Dermis blood vessel endothelial cell (primary cell): ENCODE measurements at regions not wholly inside any gene's neighbourhood (a gene's known extent, or its start where the extent isn't known, plus 50 kb on each side); places are given as distances from the start of the nearest gene placed in this dataset.

Source experiments
- DNase-seq: peaks from one replicate; pipeline ENCODE4 v3.0.0; 2010

DNA sequence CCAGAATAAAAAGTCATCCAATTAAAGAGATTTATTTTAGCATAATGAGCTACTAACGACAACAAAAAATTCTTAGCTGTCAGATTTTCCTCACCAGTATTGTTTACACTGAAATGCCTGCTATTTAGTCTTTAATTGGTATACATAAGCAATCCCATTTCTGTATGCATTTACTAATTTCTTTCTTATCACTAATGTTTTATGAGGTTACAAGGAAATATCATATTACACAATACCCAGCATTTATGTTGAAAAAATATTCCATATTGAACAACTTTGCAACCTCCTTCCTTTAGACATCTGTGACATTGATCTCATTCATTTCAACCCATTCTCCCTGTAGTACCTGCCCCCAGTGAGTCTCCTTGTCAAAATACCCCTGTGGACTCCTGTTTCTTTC, 135.4 kb downstream of the SLITRK6 start:
- DNase-seq: no peak

DNA sequence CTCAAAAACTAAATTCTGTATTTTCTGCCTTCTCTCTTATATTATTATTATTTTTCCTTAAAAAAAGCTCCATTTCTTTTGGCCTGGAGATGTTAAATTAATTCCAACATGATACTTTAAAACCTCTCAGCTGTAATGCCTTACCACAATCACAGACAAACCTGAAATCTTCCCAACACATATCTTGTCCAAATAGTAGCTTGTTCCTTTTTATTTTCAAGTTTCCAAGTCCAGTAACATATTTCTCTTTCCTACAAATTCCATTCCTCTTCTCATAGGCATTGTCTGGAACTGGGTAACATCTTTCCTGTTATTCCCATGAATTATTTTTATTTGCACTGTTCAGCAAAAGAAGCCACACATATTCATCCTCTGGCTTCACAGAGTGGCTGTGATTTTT, 137.0 kb downstream of the SLITRK6 start:
- no peak for DNase-seq

DNA sequence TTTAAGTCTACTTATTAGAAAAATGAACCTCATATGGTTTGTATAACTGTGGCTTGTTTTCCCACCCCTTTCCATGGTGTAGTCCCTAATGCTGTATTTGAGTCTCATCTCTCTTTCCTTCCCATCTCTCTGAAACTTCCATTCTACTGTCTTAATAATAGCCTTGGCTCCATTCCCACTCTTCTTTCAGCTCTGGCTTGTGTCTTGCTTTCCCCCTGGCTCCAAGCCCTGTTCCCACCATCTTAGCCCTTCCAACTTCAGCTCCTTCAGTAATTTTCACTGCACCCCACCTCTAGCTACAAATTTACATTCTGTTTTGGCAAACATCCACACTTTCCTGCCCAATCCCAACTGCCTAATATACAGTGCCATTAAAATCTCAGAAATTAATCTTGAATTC, 137.5 kb downstream of the SLITRK6 start:
- DNase-seq: no peak

DNA sequence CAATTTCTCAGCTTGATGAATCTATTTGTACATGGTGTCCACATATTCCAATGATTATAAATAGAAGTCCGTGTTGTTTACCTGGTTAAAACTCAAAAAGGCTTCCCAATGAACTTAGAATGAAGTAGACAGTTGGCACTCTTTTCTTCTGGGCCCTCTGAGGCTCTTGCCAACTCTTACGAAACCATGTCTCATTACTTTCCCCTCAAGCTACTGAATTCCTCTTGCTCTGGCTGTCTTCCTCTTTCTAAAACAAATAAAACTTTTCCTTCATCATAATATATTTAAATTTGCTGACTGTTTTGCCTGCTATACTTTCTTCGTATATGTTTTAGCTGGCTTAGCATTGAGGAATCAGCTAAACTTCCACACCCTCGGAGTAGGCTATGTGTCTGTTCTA, 139.7 kb downstream of the SLITRK6 start:
- no peak for DNase-seq

DNA sequence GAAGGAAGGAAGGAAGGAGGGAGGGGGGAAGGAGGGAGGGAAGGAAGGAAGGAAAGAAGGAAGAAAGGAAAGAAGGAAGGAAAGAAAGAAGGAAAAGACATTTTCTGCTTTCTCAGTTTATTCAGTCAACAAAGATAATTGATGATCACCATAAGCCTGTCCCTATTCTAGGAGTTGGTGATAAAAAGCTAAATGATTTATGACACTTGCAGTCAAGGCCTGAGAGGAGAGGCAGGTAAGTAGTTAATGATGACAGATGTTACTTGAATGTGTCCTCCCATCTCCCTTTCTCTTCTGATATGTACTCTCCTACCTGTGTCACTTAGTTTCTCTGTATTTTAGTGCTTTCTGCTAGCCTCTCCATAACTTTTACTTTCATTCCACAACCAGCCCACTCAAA, 141.3 kb downstream of the SLITRK6 start:
- no peak for DNase-seq

DNA sequence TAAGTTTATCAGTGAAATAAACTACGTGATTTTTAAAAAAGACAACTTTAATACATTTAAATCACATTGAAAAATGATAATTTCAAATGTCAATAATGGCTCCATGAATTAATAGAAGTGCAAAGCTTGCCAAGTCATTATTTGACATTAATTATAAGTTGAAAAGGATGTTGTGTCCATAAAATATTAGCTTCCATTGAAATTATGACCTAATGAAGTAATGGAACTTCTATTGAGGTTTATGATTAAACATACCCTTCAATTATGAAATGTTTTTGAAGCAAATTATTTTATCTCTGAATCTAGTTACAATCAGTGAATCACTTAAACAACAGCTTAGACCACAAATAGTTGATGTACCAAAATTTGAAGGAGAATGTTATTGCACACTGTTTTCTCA, 144.2 kb downstream of the SLITRK6 start:
- DNase-seq: no peak

DNA sequence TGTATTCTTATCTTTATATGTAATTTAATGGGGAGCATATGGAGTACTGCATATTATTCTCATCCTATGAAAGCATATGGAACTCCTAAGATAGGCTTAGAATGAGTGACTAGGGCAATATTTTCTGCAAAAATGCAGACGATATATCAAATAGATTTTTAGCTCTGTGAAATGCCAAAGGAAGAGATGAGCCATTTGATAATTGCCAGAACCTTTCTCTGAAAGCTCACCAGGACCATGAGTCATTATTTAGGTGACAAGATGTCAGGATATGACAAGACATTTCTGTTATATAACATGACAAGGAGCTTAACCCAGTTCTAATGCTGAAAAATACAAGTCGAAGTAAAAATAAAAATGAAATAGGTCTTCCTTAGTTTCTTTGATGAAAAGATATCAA, 145.0 kb downstream of the SLITRK6 start:
- DNase-seq: no peak

DNA sequence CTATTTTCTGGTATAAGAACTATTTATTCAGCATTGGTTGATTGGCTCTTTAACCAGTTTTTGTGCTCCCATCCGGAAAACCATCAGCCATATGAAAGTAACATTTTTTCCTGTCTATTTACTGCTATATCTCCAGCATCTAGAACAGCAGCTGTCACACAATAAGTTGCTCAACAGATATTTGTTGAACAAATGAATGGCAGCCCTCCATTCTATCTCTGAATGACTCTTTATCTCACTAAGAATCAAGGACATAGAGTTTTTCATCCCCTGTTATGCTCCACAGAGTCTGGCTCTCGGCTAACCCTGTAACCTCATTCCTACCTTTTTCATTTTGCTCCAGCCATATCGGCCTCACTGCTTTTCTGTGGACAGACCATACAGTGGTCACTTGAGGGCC, 145.5 kb downstream of the SLITRK6 start:
- DNase-seq: no peak

DNA sequence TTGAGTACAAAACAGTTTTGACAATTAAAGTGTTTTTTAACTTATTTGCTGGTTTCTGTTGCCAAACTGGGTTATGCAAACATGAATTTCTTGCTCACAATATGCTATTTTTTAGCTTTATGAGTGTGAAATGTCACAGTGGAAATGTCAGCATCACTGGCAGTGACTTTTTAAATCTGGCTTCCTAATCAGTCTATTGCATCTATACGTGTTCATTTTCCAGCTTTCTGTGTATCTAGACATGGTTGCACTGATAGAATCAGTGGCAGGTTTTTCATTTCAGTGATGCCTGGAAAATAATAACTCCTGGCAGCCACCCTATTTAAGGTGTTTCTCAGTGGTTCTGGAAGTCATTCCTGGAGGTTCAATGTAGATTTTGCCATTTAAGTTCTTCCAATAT, 146.7 kb downstream of the SLITRK6 start:
- no peak for DNase-seq

DNA sequence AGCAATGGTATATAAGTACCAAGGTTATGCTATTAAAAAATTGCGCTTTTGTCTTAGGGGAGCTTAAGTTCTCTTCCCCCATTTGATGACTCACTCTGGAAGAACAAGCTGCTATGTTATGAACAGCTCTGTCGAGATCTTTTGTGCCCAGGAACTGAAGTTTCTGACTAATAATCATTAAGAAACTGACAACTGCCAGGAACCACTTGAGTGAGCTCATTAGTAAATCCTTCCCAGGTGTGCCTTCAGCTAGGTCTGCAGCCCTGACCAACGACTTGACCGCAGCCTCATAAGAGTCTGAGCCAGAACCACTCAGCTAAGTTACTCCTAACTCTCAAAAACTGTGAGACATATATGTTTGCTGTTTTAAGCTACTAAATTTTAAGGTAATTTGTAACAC, 147.8 kb downstream of the SLITRK6 start:
- DNase-seq: no peak

DNA sequence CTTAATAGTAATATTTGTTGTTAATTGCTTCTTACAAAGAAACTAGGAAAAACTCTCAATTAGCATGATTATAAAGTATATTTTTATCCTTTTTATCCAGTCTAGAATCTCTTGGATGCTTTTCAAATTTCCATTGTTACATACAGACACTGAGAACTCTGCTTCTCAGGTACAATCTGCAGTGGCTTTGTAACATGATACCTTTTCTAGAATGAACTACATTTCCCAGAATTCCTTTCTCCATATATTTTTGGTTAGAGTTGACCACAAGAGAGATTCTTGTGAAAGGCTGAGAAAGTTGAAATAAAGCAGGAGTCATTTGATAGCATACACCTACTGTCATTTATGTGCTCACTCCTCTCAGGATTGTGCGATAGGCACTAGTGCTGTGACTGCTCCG, 148.6 kb downstream of the SLITRK6 start:
- DNase-seq: no peak

DNA sequence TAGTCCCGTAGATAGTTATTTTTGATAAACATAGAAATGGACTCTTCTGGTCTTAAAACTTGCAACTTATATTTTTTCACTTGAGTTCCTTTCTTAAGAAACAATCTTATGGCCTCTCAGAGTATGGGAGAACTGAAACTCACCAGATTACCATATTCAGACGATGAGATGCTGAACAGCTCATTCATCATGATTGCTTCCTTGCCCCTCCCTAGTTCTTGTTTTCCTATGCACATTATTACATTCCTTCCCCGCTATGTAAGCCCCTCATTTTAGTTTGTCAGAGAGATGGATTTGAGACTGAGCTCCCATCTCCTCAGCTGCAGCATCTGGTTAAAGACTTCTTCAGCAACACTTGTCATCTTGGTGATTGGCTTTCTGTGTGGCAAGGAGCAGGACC, 158.5 kb downstream of the SLITRK6 start:
- no peak for DNase-seq

DNA sequence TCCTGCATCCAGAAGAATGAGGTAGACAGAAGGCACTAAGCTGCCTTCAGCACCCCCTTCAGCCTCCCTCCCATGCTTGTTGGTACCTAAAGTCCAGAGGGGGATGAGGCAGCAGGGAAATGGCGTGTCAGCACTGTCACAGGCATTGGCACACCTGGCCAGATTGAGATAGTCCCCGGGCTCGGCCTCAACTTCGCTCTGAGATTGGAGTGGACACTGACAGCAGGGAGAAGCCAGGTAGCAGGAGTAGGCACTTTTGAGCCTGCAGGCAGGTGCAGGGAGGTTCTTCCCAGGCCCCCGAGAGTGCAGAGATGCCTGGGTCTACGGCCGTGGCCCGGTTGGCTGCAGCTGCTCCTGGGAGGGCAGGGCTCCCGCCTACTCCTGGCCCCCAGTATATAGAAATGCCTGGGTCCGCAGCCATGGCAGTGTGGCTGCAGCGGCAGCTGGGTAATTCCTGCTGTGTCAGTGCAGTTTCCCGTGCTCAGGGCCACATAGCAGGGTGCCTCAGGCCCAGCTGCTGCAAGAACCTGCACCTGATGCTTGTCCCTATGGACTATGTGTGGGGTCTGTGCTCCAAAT, 160.3 kb downstream of the SLITRK6 start:
- no peak for DNase-seq

DNA sequence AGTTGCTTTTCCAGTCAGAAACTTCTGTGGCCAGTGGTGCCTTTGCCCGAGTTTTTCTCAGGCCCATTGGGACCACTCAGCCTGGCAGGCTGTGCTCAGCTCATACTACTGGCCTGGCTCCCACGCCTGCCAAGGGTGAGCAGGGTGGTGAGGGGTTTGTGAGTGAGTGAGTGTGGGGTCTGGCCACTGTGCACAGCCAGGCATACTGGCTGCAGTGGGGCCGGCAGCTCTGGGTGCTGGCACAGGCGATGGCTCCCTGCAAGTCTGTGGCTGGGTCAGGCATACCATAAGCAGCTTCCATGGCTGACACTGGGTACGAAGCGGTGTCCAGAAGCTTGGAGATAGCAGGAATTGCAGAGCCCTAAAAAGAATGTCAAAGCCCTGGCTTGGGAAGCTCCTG, 161.0 kb downstream of the SLITRK6 start:
- no peak for DNase-seq

DNA sequence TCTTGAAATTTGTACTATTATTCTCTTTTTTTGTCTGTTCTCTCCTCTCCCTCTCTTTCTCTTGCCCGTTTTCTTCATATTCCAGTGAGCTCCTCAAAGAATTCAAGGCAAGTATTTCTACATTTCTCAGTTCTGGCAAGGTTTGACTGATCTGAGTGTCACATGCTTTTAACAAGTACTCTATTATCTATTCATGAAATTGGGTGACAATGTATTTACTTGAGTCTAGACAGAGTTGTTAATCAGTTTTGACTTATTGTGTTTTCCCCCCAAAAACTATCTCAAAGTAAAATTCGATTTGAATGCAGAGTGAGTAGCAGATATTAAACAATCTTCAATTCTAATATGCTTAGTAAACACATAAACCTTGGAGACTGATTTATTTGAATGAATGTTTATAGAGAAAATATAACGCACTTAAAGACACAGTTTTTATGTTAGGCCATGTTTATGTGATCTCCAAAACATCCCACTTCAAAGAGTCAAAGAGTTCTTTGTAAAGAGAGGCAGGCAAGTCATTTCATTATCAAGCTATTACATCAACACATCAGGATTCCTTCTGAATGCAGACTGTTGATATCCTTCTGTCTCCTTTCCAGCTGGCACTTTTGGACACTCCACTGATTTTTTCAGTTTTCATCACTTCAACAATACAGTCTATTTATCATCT, 166.6 kb downstream of the SLITRK6 start:
- DNase-seq: no peak

DNA sequence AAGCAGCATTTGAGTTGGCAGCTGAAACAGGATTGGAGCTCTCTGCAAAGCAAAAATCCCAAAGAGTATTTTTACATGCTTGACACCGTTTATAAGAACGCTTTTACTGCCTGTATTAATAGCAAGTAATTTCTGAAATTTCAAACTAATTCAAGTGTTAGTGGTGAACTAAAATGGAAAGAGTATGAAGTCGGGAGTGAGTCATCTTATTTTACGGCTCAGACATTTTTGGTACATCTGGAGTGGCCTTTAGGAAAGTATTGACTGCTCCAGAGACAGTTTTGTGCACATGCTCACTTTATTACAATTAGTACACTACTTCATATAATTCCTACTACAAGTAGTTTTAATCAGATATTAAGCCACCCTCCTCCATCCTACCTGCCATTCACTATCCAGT, 167.4 kb downstream of the SLITRK6 start:
- DNase-seq: no peak

DNA sequence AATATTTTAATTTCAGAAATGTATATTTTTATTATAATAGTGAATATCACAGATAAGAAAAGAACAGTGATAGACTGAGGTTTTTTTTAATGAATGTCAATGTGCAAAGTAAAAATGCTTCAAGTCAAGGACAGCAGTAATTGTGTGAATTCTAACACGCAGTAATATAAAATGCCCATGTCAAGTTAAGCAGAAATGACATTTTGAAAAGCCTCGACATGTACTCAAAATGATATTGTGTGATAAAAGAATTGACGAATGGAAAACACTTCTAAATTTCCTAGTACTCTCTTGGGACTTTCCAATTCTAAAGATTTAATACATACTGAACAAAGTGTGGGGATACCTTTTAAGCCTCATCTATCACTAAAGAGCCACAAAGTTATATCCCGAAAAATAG, 172.6 kb downstream of the SLITRK6 start:
- no peak for DNase-seq

DNA sequence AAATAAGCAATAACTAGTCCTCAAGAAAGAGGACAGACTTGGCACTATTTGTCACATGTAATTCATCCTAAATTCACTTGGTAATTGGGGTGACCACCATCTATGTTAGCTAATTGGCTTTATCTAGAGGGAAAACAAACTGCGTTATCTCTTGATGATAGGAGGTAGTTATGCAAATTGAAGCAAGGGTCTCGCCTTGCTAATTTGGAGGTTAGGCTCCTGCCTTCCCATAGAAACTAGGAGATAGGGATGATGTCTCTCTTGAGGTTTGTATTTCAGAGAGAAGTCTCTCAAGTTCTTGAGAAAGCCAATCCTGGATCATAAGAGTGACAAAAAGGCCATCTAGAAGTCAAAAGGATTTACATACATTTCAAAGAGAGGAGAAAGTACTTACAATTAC, 179.9 kb downstream of the SLITRK6 start:
- DNase-seq: no peak

DNA sequence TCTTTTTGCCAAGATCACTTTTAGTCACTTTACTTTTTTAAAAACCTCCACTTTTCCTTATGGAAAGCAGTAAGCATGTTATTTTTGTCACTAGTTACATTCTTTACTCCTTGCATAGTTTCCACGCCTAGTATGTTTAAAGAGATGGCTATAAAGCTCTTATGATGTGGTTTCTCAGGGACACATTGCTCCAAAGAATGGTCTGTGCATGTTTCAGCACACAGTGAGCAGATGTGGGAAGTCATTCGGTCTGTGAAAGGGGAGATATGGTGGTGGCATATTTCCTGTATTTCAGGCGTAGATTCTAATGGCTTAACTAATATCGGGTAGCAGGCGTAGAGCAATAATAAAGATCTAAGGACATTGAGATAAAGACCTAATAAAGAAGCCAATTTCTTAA, 180.7 kb downstream of the SLITRK6 start:
- DNase-seq: no peak

DNA sequence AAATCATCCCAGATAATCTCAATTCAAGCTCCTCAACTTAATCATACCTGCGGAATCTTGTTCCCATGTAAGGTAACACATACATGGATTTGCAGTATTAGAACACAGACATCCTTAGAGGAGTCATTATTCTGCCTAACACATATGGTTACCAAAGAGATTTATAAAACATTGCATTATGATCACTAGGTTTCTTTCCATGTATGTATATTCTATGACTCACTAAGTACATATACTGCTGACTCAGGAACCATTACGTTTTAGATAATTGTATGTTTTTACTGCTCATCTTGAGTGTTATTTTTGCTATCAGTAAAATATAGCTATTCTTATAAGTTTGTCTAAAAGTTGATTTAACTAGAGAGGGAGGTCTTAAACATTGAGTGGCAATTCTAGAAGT, 182.9 kb downstream of the SLITRK6 start:
- DNase-seq: no peak

DNA sequence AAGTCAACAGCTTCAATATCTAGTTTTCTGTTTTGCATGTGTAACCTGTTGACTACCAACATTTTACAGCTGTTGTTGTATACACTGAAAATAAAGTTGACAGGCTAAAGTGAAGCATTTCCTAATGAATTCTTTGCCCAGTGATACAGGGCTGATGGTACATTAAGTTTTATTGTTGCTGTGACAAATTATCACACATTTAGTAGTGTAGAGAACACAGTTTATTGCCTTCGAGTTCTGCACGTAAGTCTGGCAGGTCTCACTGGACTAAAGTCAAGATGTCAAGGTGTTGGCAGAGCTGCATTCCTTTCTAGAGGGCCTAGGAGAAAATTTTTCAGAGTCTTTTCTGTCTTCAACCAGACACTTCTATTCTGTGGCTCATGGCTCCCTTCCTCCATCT, 184.2 kb downstream of the SLITRK6 start:
- DNase-seq: no peak

DNA sequence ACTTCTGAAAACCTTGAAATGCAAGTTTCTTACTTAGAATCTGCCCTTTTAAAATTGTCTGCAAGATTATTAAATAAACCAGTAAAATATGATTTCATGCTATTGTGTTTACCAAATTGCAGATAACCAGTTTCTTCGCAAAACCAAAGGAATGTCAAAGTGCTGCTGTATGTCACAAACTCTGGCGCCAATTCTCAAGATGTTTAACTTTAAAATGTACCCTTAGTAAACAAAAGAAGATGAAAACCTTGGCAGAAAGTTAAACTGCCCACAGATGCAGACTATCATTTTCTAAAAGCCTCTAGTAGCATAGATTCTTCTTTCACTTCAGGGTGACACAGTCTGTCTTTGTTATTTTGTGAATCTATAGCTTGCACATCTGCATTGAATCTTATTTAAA, 189.2 kb downstream of the SLITRK6 start:
- no peak for DNase-seq

DNA sequence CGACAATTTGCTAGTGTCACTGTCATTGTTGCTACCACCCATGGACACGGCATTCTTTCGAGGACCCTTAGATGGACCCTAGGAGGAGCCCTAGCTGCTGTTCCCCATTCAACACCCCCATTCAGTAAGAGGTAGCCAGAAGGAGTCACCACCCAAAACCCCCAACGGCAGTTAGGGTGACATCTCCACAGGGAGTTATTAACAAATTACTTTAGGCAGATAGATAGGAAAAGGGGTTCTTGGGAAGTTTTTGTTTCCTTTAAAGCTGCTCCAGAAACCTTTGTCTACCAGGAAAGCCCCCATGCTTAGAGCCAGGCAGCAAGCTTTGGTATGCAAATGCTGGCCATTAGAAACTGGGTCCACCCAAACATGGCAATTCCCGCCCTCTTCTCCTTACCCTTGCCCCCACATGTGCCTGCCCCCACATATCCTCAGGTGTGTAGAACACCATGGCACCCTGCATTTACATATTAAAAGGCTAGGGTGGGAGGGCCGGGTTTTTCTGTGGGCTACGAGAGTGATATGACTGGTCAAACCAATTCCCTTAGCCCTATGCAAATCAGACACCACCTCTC, 190.9 kb downstream of the SLITRK6 start:
- DNase-seq: no peak

DNA sequence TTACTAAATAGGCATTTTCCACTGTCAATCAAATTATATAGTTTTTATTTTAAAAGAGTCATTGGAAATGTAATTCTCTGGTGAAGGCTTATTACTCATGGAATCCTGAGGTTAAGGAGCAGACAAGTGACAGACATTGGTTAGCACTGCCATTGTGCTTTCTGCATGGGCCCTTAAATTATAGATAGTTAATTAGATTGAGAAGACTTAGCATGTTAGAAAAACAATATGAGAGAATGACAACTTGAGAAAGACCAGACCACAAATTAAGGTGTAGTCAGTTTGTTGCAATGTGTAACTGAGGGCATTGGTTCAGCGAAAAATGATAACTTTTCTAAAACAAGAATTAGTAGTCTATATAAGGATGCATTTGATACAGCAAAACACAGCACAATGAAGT, 195.5 kb downstream of the SLITRK6 start:
- no peak for DNase-seq

DNA sequence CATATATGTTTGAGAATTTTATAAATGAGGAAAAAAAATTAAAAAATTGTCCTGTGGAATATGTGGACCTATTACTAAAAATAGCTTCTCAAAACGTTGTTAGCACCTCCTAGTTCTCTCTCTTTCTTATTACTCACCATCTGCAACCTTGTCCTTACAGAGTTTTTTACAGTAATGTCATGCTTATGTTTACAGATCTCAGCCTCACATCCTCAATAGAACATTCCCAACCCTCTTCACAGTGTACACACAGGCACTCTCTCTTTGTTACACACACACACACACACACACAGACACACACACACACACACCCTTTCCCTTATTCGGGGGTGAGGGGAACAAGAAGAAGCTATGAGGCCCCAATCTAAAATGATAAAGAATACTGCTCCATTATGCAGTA, 197.7 kb downstream of the SLITRK6 start:
- no peak for DNase-seq
